ENCODE measurements at regions not wholly inside any gene's neighbourhood (a gene's known extent, or its start where the extent isn't known, plus 50 kb on each side); places are given as distances from the start of the nearest gene placed in this dataset.

DNA sequence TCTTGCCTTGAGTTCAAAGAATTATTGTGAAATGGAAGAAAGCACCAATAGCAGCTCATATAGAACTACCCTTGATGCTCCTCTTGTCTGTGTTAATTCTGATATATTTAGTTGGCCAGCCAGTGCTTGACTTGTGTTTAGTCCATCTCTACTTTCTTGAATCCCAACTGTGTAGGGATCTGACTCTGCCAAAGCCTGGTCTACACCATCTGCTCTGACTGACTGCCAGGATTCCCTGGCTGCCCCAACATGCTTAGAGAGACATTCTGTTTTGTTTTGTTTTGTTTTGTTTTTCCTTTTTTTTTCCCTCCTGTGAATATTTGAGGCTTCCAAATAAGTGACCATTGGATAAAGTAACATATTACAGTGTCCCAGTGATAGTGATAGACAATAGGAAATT is 953.7 kb upstream of the MANEA start:
- DNase-seq, result no peak
- Histone ChIP-seq H3K9me3 (no peaks in the 10 kb centered on the region), H3K27ac (no peak overlapping the region), H3K4me1 (no peaks in the 10 kb centered on the region), H3K4me3 (no peak overlapping the region), H3K36me3 (ENCODE audit: low read depth, missing control alignments) (no peaks in the 10 kb centered on the region), H3K27me3 (no peaks in the 10 kb centered on the region)
- no peak for TF ChIP-seq POLR2A (IDR thresholded peaks at IDR 0.05)
- intact Hi-C loops (cut with DNase I; ENCODE audit: low total_unique reads), result no loop called here

DNA sequence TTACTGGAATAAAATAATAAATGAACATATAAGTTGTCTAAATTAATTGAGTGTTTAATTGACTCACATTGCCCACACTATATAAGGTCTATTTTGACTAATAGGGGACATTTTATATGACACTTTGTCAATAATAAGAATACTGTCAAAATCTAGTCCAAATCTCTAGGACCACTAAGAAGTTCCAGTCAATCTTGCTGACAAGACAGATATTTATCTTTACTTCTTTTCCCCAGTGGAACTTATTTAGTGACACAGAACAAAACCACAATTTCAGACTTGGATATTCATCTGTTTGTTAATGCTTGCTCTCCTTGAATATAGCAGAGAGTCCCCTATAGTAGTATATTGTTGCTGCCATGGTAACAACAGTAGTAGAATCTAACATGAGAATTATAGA is 954.6 kb upstream of the MANEA start:
- no peak overlapping the region for H3K4me3 ChIP-seq
- intact Hi-C loops (cut with DNase I; ENCODE audit: low total_unique reads), result no loop called here

DNA sequence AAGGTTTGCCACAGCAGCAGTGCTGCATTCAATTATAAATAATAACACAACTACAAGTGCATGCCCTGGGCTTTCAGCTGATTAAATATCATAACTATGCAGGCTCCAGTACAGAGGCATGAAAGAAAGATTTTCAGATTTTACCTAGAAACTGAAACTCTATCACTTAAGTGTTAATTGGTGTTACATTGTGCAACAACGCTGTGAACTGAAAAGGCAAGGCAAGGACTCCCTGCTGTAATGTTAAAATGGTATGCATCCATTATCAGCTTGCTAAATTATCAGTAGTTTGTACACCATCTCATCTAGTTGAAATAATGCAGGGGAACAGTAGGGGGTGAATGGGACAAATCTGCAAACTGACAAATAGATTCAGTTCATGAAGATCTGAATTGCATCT is 976.7 kb upstream of the MANEA start:
- Histone ChIP-seq H3K27ac (no peak overlapping the region), H3K27me3 (no peaks in the 10 kb centered on the region), H3K4me1 (no peaks in the 10 kb centered on the region), H3K9me3 (no peaks in the 10 kb centered on the region), H3K4me3 (no peak overlapping the region), H3K36me3 (ENCODE audit: low read depth, missing control alignments) (no peaks in the 10 kb centered on the region)
- 40 to 59% methylated on average over 1 of the region's 1 CpG for WGBS, 2 donors
- intact Hi-C loops (cut with DNase I; ENCODE audit: low total_unique reads), result no loop called here
- TF ChIP-seq POLR2A (IDR thresholded peaks at IDR 0.05), result no peak
- TF ChIP-seq, protein P1, sequence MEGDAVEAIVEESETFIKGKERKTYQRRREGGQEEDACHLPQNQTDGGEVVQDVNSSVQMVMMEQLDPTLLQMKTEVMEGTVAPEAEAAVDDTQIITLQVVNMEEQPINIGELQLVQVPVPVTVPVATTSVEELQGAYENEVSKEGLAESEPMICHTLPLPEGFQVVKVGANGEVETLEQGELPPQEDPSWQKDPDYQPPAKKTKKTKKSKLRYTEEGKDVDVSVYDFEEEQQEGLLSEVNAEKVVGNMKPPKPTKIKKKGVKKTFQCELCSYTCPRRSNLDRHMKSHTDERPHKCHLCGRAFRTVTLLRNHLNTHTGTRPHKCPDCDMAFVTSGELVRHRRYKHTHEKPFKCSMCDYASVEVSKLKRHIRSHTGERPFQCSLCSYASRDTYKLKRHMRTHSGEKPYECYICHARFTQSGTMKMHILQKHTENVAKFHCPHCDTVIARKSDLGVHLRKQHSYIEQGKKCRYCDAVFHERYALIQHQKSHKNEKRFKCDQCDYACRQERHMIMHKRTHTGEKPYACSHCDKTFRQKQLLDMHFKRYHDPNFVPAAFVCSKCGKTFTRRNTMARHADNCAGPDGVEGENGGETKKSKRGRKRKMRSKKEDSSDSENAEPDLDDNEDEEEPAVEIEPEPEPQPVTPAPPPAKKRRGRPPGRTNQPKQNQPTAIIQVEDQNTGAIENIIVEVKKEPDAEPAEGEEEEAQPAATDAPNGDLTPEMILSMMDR (IDR thresholded peaks at IDR 0.05), result no peak
- DNase-seq, result no peak

More for the DNA sequence above, 954.6 kb upstream of the MANEA start:
- TF ChIP-seq, protein P1 (IDR thresholded peaks at IDR 0.05), result no peak
- TF ChIP-seq POLR2A (IDR thresholded peaks at IDR 0.05), result no peak
- no peak overlapping the region for H3K27ac ChIP-seq
- no peaks in the 10 kb centered on the region for H3K36me3 ChIP-seq (ENCODE audit: low read depth, missing control alignments)
- H3K27me3 ChIP-seq, result no peaks in the 10 kb centered on the region
- no peaks in the 10 kb centered on the region for H3K9me3 ChIP-seq
- H3K4me1 ChIP-seq, result no peaks in the 10 kb centered on the region
- DNase-seq, result no peak

DNA sequence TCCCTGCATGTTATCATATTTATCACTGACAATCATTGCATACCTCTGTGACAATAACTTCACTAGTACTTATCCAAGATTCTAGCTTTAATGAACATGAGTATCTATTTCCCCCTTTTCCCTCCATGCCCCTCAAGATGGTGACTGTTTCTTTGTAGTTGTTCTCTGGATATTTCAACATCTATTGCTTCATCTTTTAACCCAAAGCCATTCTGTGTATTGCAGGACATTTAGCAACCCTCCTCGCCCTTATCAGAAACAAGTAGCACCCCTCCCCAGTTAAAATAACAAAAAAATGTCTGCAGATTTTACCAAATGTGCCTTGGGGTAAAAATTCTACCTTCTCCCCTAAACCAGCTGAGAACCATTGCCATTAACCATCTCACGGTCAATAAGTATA is 979.8 kb upstream of the MANEA start:
- no peak for DNase-seq
- Histone ChIP-seq H3K4me3 (no peak overlapping the region), H3K9me3 (no peaks in the 10 kb centered on the region), H3K4me1 (no peaks in the 10 kb centered on the region), H3K36me3 (ENCODE audit: low read depth, missing control alignments) (no peaks in the 10 kb centered on the region), H3K27ac (no peak overlapping the region), H3K27me3 (no peaks in the 10 kb centered on the region)
- no peak for TF ChIP-seq POLR2A (IDR thresholded peaks at IDR 0.05)
- TF ChIP-seq, protein P1 (IDR thresholded peaks at IDR 0.05), result no peak
- intact Hi-C loops (cut with DNase I; ENCODE audit: low total_unique reads), result no loop called here
- WGBS, 2 donors, result 90% methylated on average over 2 of the region's 2 CpGs

DNA sequence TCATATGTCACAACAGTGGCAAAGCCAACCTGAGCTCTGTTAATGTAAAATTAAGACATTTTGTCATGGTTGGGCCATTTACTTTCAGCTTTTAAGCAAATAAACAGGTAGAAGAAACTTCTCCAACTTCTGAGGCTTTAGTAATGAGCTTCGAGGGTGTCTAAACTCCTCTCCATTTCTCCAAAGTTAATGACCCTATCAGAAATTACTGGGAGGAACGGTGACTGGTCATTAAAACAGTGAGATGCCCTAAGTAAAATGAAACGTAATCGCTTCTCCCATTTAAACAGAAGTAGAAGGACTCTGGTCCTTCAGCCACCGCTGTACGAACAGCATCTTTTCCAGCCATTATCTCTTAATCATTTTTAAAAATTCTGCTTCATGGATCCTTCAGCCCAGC is 986.9 kb upstream of the MANEA start:
- 84 to 91% methylated on average over 6 of the region's 6 CpGs for WGBS, 2 donors
- no peaks in the 10 kb centered on the region for H3K27me3 ChIP-seq
- no peaks in the 10 kb centered on the region for H3K4me1 ChIP-seq
- DNase-seq, result no peak
- H3K36me3 ChIP-seq (ENCODE audit: low read depth, missing control alignments), result no peaks in the 10 kb centered on the region
- H3K4me3 ChIP-seq, result no peak overlapping the region
- TF ChIP-seq, protein P1 (IDR thresholded peaks at IDR 0.05), result no peak
- no peak for TF ChIP-seq POLR2A (IDR thresholded peaks at IDR 0.05)
- intact Hi-C loops (cut with DNase I; ENCODE audit: low total_unique reads), result no loop called here
- H3K27ac ChIP-seq, result no peak overlapping the region
- H3K9me3 ChIP-seq, result no peaks in the 10 kb centered on the region
